ENCODE measurements at regions not wholly inside any gene's neighbourhood (a gene's known extent, or its start where the extent isn't known, plus 50 kb on each side); places are given as distances from the start of the nearest gene placed in this dataset.
A peak's percentile ranks its signal among the peaks of the same experiment; 100 is the strongest.

GRCh38 chr1:173128742-173129141 lies 78.0 kb upstream of the TNFSF18 start:
- DNase-seq, result no peak

DNA sequence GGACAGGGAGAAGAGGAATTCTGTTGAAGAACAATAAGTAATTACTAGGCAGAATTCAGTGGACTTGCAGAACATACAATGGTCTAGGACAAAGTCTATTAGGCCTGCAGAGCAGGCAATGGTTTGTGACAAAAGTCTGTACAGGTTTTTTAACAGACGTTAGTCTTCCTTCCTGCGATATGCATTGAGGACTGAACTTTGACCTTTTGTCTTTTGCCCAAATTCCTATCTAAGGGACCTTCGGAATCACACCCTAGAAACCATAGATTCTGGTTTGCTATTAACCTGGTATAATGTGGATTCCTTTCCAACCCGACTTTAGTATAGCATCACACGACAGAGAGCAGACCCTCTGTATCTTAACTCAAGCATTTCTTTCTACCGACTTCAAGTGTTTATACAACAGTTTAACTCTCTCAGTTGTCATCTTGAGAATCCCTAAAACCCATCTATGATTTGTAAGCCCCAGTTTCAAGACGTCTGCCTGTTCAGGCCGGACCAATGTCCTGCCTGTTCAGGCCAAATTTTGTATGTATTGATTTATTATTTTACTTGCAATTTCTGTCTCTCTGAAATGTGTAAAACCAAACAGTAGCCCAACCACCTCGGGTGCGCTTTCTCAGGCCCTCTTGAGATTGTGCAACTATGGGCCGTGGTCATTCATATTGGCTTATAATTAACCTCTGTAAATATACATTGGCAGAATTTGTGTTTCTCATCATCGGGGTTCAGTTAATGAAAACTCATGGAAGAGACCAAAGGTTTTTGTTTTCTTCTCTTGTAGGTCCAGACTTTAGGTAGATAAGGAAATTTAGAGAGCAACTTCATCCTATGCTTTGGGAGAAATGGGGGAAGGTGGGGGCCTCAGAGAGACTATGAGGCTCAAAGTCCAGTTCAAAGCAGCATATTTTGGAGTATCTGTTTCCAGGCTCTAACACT lies 76.9 kb upstream of the TNFSF18 start:
- DNase-seq, result no peak

GRCh38 chr1:173126421-173126820 lies 75.7 kb upstream of the TNFSF18 start:
- no peak for DNase-seq

DNA sequence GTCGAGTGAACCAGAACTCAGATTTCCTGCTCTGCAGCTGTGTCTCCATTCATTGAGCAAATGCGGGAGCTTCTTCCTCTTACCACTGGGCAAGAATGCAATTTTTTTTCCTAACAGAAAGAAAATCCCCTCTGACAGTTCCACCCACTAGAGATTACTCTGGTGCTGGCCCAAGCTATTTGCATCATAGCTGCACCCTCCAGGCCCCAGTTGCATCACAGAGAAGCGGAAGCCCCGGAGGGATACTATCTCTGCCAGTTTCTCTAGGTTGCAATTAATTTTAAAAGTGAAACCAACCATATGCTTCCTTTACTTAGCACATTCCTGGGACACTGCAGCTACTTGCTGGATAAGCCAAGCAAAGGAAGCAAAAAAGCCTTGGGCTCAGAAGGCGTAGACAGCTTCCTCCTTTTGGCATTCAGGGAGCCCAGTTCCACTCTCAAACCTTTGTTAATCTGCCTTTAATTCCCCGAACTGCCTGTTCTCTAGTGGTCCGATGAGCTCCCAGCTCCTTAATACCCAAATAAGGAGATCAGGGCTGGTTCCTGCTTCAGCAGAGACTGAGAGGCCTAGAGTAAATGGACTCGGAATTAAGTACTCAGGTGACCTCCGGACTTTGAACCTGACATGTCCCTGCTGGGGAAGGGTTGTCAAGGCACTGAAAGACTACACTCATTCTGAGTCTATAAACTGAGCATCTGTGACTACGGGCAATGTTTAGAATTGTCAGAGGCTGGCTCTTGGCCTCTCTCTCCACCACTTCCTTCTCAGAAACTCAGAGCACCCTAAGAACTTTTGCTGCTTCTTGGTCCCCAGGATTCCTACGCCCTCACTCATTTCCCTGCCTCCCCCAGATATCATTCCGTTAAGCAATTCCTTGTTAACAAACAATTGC lies 72.5 kb upstream of the TNFSF18 start:
- peak; percentile 90 to 95 for DNase-seq

GRCh38 chr1:173122344-173122935 lies 71.7 kb upstream of the TNFSF18 start:
- no peak for DNase-seq

GRCh38 chr1:173118404-173118803 lies 67.7 kb upstream of the TNFSF18 start:
- no peak for DNase-seq

DNA sequence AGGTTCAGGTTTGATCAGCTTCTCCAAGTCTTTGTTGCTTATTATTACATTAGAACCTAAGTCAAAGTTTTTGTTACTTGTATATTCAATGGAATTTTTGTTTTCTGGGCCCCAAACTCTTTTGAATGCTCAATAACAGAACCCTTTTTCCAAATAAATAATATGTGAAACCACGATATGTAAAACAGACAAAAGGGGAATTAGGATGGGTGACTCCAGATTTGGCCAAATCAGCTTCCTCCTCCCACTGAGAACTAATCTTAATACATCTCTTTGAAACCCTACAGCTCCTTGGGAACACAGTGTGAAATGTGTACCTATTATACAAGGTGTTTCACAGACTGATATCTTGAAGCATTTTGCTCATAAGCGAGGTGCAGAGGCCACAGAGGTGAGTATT lies 67.0 kb upstream of the TNFSF18 start:
- no peak for DNase-seq

DNA sequence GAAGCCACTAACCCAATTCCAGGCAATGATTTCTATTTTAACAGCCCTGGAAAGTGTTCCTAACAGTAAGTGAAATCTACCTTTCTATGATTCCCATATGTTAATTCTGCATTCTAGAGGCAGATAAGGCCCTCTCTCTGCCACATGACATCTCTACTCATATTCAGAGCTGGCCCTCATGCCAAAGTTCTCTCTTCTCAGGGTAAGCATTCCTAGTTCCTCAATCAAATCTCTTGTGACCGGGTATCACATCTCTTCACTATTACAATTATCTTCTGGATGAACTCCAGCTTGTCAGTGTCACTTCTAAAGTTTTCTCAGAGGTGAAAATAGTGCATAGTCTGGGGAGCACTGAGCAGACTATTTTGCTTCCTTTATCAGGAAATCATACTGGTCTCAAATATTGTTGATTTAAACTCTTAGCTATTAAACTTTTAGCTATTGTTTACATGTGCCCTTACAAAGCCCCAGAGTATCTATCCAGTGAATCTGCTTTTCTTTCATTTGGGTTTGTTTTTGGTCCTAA lies 66.4 kb upstream of the TNFSF18 start:
- DNase-seq, result no peak

GRCh38 chr1:173114346-173114745 lies 63.6 kb upstream of the TNFSF18 start:
- no peak for DNase-seq

- DNase-seq, result no peak
Observed at GRCh38 chr1:173113015-173113741, 62.4 kb upstream of the TNFSF18 start.

- DNase-seq, result peak; percentile 89 to 93
Observed at GRCh38 chr1:173112129-173112528, 61.4 kb upstream of the TNFSF18 start.

DNA sequence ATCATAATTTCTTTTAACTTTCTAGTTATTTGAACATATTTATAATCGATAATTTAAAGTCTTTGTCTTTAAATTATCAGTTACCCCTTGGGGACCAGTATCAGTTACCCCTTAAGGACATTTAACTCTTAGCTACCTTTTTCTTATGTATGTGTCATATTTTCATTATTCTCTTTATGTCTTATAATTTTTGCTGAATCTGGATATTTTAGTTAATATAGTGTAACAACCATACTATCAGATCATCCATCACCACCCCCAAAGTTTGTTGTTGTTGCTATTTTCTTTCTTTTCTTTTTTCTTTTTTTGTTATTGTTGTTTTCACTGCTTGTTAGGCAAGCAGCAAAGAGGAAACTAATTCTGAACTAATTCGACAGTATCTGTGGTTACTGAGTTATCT lies 57.0 kb upstream of the TNFSF18 start:
- DNase-seq, result no peak

- no peak for DNase-seq
Observed at GRCh38 chr1:173103006-173103405, 52.3 kb upstream of the TNFSF18 start.

GRCh38 chr1:173101589-173101988 lies 50.8 kb upstream of the TNFSF18 start:
- DNase-seq, result no peak

- peak in 1 of 2 experiments; percentile 8 for DNase-seq
Observed at GRCh38 chr1:173100476-173101107, 49.9 kb upstream of the TNFSF18 start.

Measured in AML-193 (cell line).